ENCODE measurements at regions not wholly inside any gene's neighbourhood (a gene's known extent, or its start where the extent isn't known, plus 50 kb on each side); places are given as distances from the start of the nearest gene placed in this dataset.
"Not testable (repeated sequence)": the region's sequence is repeated elsewhere in the genome, so short reads cannot be mapped to it uniquely, and the experiment has no call there.

- no peak for DNase-seq (ENCODE audit: low read depth, low spot score)
Observed at GRCh38 chr9:85208666-85209065, 533.1 kb downstream of the AGTPBP1 start.

DNA sequence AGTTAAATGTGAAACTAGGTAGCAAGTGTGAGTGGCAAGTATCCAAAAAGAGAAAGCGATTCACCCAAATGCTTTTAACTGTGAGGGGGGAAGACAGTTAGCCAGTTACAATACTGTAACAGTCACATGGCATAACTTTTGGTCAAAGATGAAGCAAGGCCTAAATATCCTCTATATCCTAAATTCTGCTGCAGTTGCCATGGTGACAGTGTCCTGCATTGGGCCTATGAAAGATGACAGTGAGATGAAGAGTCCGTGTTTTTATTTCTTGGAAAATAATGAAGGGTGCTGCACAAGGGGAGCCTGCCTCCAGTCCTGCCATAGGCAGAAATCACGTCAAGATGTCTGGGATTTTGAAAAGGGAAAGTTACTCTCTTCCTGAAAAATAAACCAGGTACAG lies 534.6 kb downstream of the NTRK2 start:
- DNase-seq (ENCODE audit: low read depth, low spot score): no peak

GRCh38 chr9:85202596-85202995 lies 533.1 kb downstream of the NTRK2 start:
- DNase-seq (ENCODE audit: low read depth, low spot score): peak; percentile 61

DNA sequence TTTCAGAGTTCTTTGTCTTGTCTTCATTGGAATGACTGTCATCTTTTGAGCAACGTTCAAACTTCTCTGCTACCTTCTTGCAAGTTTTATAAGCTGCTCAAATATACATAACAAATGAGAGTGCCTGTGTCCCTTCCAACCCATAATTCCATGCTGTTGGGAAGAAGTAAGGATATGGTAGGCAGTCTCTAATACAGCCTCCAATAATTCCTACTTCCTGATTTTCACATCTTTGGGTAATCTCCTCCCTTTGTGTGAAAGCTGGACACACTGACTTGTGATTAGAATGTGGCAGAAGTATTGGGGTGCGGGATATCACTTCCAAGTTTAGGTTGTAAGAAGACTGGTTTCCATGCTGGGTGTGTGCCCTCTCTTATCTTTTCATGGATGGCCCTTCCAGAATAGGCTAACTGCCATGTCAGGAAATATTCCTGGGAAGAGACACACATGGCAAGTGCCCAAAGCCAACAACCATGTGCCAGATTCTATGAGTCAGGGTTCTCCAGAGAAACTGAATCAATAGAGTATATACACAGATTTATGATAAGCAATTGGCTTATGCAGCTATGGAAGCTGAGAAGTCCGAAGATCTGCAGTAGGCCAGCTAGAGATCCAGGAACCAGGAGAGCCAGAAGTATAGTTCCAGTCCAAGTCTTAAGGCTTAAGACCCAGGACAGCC lies 531.3 kb downstream of the NTRK2 start:
- DNase-seq (ENCODE audit: low read depth, low spot score): peak; percentile 74

- no peak for DNase-seq (ENCODE audit: low read depth, low spot score)
Observed at GRCh38 chr9:85199866-85200495, 530.5 kb downstream of the NTRK2 start.

DNA sequence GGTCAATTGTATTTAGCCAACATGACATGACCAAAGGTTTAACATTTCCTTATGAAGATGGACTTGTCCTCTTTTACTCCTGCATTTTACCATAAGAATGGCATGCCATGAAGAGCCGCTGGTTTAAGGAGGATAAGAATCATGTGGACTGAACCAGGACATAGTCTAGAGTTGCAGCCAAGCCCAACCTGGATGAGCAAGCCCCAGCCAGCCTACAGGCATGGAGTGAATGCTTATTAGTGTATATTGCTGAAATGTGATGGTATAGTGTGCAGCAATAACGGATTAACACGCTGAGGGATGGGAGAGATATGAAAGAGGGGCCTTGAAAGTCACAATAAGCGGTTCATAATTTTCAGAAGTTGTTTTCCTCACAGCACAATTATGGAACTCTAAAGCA lies 523.2 kb downstream of the NTRK2 start:
- no peak for DNase-seq (ENCODE audit: low read depth, low spot score)

GRCh38 chr9:85186218-85186585 lies 516.7 kb downstream of the NTRK2 start:
- no peak for DNase-seq (ENCODE audit: low read depth, low spot score)

DNA sequence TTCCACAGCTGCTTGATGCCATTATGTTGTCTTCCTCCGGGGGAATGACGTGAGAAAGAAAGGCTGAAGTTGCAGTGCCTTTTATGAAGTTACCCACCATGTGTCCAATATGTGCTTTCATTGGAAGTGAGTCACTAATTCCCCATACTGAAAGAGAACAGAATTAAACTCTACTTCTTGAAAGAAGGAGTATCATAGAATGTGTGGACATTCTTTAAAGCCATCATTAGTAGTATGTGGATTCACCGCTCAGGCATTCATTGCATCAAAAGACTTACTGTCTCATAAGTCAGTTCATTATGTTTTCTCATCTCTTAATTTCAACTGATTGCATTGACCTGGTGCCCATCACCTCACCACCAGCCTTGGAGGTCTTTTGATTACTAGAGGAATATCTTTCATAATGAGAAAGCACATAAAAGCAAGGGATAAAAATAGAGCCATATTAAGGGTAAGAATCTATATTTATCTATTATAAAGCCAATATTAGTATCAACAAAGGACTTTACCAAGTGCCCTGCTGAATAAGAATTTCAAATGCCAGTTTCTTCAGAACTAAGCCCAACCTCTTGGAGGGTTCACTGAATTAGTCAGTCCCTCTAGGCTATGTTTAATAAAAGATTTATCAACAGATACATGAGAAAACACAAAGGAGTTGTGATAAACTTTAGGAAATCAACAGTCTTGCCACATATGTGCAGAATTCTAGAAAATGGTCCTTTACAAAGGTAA lies 516.1 kb downstream of the NTRK2 start:
- DNase-seq (ENCODE audit: low read depth, low spot score): peak; percentile 27

- DNase-seq (ENCODE audit: low read depth, low spot score): no peak
Observed at GRCh38 chr9:85182383-85182782, 512.9 kb downstream of the NTRK2 start.

DNA sequence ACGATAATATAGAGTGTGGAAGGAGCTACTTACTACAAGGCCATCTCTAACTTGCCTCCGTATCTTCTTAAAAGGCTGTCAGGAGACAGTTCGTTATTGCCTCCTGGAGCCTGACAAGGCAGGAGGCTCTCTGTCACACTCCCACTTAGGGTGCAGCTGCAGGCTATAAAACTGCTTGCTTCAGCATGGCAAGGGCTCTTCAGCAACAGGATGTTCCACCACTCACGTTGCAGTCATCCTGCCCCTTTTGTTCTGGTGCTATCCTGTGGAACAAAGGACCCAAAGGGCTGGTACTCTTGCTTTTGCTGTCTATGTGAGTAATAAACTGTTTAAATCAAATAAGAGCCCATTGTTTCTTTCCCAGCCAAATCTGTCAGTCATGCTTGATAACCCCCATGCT lies 508.9 kb downstream of the NTRK2 start:
- peak; percentile 5 for DNase-seq (ENCODE audit: low read depth, low spot score)

- DNase-seq (ENCODE audit: low read depth, low spot score): no peak
Observed at GRCh38 chr9:85173967-85174366, 504.4 kb downstream of the NTRK2 start.

- peak; percentile 59 for DNase-seq (ENCODE audit: low read depth, low spot score)
Observed at GRCh38 chr9:85172001-85172978, 502.8 kb downstream of the NTRK2 start.

- no peak for DNase-seq (ENCODE audit: low read depth, low spot score)
Observed at GRCh38 chr9:85171163-85171562, 501.6 kb downstream of the NTRK2 start.

GRCh38 chr9:85168412-85168811 lies 498.9 kb downstream of the NTRK2 start:
- no peak for DNase-seq (ENCODE audit: low read depth, low spot score)

GRCh38 chr9:85167146-85167545 lies 497.6 kb downstream of the NTRK2 start:
- no peak for DNase-seq (ENCODE audit: low read depth, low spot score)

- DNase-seq (ENCODE audit: low read depth, low spot score): no peak
Observed at GRCh38 chr9:85163825-85164224, 494.3 kb downstream of the NTRK2 start.

- DNase-seq (ENCODE audit: low read depth, low spot score): peak; percentile 4
Observed at GRCh38 chr9:85163415-85163814, 493.9 kb downstream of the NTRK2 start.

- no peak for DNase-seq (ENCODE audit: low read depth, low spot score)
Observed at GRCh38 chr9:85162822-85163221, 493.3 kb downstream of the NTRK2 start.

- DNase-seq (ENCODE audit: low read depth, low spot score): not testable (repeated sequence)
Observed at GRCh38 chr9:85160944-85161343, 491.4 kb downstream of the NTRK2 start.

DNA sequence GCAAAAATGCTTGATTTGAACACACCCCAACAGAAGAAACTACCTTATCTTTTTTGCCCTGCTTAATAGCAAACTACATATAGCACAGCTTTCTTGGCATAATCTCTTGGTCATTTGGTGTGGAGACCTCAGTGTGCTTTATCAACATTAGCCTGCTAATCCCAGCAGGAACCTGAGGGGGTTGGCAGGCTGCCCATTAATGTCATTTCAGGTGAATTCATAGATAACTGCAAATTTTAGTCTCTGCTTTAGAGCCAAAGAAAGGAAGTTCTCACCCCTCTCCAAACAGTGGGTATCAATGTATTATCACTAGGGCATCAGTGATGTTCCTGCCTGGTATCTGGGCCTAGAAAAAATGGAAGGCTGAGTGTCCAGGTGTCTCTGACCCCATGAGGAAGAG lies 489.0 kb downstream of the NTRK2 start:
- DNase-seq (ENCODE audit: low read depth, low spot score): no peak

GRCh38 chr9:85157772-85158171 lies 488.2 kb downstream of the NTRK2 start:
- DNase-seq (ENCODE audit: low read depth, low spot score): no peak

GRCh38 chr9:85156652-85157051 lies 487.1 kb downstream of the NTRK2 start:
- DNase-seq (ENCODE audit: low read depth, low spot score): no peak
